Skin of body (tissue), 1 donor: ENCODE measurements at regions not wholly inside any gene's neighbourhood (a gene's known extent, or its start where the extent isn't known, plus 50 kb on each side); places are given as distances from the start of the nearest gene placed in this dataset.
"Not testable (repeated sequence)": the region's sequence is repeated elsewhere in the genome, so short reads cannot be mapped to it uniquely, and the experiment has no call there.

ENCODE experiments used
- DNase-seq: peaks from one replicate; lab custom pipeline; 2025; lab: John Stamatoyannopoulos, UW

- no peak for DNase-seq
Observed at GRCh38 chr12:7591531-7591930, 74.2 kb downstream of the APOBEC1 start.

GRCh38 chr12:7590085-7590484 is 75.6 kb downstream of the APOBEC1 start:
- not testable (repeated sequence) for DNase-seq

- DNase-seq: peak; percentile 10
Observed at GRCh38 chr12:7588742-7589329, 76.9 kb downstream of the APOBEC1 start.

GRCh38 chr12:7584137-7584536 is 80.6 kb upstream of the CD163 start:
- not testable (repeated sequence) for DNase-seq

- no peak for DNase-seq
Observed at GRCh38 chr12:7583471-7583870, 79.9 kb upstream of the CD163 start.

GRCh38 chr12:7582796-7583195 is 79.2 kb upstream of the CD163 start:
- no peak for DNase-seq

GRCh38 chr12:7581625-7582024 is 78.0 kb upstream of the CD163 start:
- DNase-seq: no peak

GRCh38 chr12:7581046-7581445 is 77.5 kb upstream of the CD163 start:
- no peak for DNase-seq

GRCh38 chr12:7571257-7571656 is 67.7 kb upstream of the CD163 start:
- DNase-seq: no peak

- DNase-seq: no peak
Observed at GRCh38 chr12:7557227-7557626, 53.6 kb upstream of the CD163 start.

- peak; percentile 40 for DNase-seq
Observed at GRCh38 chr12:7555752-7556151, 52.2 kb upstream of the CD163 start.

GRCh38 chr12:7554831-7555230 is 51.3 kb upstream of the CD163 start:
- DNase-seq: not testable (repeated sequence)
